ENCODE measurements at regions not wholly inside any gene's neighbourhood (a gene's known extent, or its start where the extent isn't known, plus 50 kb on each side); places are given as distances from the start of the nearest gene placed in this dataset.

- Histone ChIP-seq H2BK20ac (ENCODE audit: low read depth, low read length, poor library complexity, severe bottlenecking) (no peak overlapping the region), H3K56ac (ENCODE audit: insufficient read length, low read depth, low read length) (no peak overlapping the region), H3K27me3 (ENCODE audit: insufficient read depth, low read length) (no peaks in the 10 kb centered on the region), H2AK5ac (ENCODE audit: insufficient read length, low read length) (no peak overlapping the region), H2BK15ac (ENCODE audit: low read depth, low read length) (no peak overlapping the region), H4K5ac (ENCODE audit: insufficient read length, low read depth, low read length) (no peak overlapping the region), H4K20me1 (ENCODE audit: control insufficient read depth, insufficient read depth, insufficient read length) (no peaks in the 10 kb centered on the region), H3K79me2 (ENCODE audit: insufficient read depth, low read length) (no peaks in the 10 kb centered on the region), H3K14ac (ENCODE audit: insufficient read depth, low read length) (no peak overlapping the region), H3K27ac (ENCODE audit: insufficient read length, low read depth, low read length) (no peak overlapping the region), H3K4ac (ENCODE audit: low read depth, low read length) (no peak overlapping the region), H3K9ac (ENCODE audit: extremely low read depth, insufficient read length, low read length) (no peak overlapping the region), H3T11ph (ENCODE audit: low read length) (no peak overlapping the region), H4K91ac (ENCODE audit: insufficient read length, low read depth, low read length) (no peak overlapping the region), H4K8ac (replicated peaks; ENCODE audit: insufficient read length, low read depth, low read length) (no peak overlapping the region), H2BK5ac (ENCODE audit: insufficient read length, low read length) (no peak overlapping the region), H3K4me1 (ENCODE audit: insufficient read depth, low read length) (no peaks in the 10 kb centered on the region), H2BK12ac (ENCODE audit: insufficient read length, low read depth, low read length) (no peak overlapping the region), H3K4me2 (ENCODE audit: insufficient read depth, insufficient read length, low read length) (no peak overlapping the region), H3K23ac (ENCODE audit: insufficient read length, low read depth, low read length) (no peak overlapping the region), H3K9me3 (ENCODE audit: control insufficient read depth, low read depth, low read length) (peaks cover 17% of the 10 kb centered on the region), H2BK120ac (ENCODE audit: low read depth, low read length, poor library complexity, severe bottlenecking) (no peak overlapping the region), H3K23me2 (ENCODE audit: insufficient read length, low read depth, low read length, poor library complexity, severe bottlenecking) (no peaks in the 10 kb centered on the region), H2AFZ (ENCODE audit: low read length) (no peak overlapping the region), H3K79me1 (ENCODE audit: insufficient read depth, low read depth, low read length, poor library complexity, severe bottlenecking) (no peaks in the 10 kb centered on the region), H3K18ac (ENCODE audit: insufficient read length, low read depth, low read length) (no peak overlapping the region)
- Mint-ChIP-seq H3K27me3 (ENCODE audit: low read depth) (no peaks in the 10 kb centered on the region; the same call in 1 of the 2 replicates), H3K4me3 (no peak overlapping the region), H3K36me3 (ENCODE audit: insufficient read depth in 1 of 3, low read depth in 3 of 3) (peaks cover 38 to 59% (median 55%) of the 10 kb centered on the region in 3 experiments), H3K4me1 (no peaks in the 10 kb centered on the region; a peak in 1 of 4 replicates), H3K9me3 (peaks cover 76 to 81% of the 10 kb centered on the region in 2 experiments), H3K27ac (no peak overlapping the region)
- no peak for DNase-seq
- TF ChIP-seq CTCF (conservative IDR thresholded peaks at IDR 0.05), result no peak
- no CpG with 5 or more reads among the region's 1 CpG for WGBS (ENCODE audit: extremely low coverage, insufficient read length, low lambda C conversion rate)
Observed at GRCh38 chrX:40864972-40865371, 129.6 kb upstream of the MED14 start.
